ENCODE measurements at regions not wholly inside any gene's neighbourhood (a gene's known extent, or its start where the extent isn't known, plus 50 kb on each side); places are given as distances from the start of the nearest gene placed in this dataset.

DNA sequence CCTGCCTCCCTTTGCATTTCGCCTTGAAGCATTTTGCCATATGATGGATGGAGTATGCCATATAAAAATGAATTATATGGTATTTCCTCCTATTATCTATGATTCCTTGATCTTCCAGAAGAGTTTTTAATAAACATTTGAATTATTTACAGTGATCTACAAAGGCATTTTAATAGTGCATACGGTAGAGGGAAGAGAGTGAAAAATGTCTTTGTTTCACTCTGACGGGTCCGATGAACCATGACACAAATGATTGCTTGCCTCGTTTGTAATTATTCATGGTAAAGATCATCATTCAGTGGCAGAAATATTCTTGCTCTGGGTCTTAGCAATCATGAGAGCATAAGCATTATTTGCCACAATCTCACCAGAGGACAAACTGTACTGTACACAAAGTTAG, 1010.9 kb downstream of the NTRK3 start:
- DNase-seq (ENCODE audit: low read depth), result no peak

DNA sequence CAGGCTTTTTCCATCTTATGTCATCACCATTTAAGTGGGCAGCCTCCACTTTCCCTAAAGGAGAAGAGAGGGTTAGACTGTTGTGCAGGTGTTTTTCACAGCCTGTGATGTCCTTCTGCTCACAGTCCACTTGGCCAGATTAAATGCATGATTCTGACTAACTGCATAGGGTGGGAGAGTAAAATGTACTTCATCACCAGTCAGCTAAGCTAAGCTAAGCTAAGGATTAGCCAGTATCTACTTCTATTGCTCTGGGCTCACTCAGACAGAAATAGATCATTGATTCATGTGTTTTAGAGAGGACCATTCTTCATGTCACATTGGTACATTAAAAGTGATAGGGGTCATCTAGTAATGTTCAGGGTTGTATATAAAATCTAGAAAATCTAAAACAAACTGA, 1013.1 kb downstream of the NTRK3 start:
- DNase-seq (ENCODE audit: low read depth), result no peak

DNA sequence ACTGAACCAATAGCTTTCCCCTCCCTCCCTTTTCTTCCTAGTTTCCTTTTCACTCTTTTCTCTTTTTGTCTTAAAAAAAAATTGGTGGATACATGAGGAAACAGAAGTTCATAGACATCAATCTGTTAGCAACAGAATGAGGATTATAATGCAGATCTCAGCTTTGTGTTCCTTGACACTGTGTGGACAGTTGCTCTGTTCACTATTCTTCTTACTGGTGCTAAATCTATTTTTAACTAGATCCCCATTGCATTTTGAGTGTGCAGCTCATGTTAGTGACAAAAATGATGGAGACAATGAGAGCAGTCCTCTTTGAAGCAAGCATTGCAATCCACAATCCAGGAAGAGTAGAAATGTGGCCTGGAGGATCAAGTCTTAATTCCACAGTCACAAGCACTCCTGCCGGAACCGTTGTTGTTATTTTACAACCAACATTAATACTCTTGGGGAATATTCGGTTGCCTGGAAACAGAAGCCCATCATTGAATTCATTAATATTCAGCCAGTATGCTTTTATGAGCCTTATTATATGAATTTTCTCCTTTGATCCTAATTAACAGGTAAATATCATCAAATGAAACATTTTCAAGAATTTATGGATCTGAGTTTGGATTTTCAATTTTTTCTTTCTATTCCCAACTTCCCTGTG, 1016.8 kb downstream of the NTRK3 start:
- DNase-seq (ENCODE audit: low read depth), result no peak

DNA sequence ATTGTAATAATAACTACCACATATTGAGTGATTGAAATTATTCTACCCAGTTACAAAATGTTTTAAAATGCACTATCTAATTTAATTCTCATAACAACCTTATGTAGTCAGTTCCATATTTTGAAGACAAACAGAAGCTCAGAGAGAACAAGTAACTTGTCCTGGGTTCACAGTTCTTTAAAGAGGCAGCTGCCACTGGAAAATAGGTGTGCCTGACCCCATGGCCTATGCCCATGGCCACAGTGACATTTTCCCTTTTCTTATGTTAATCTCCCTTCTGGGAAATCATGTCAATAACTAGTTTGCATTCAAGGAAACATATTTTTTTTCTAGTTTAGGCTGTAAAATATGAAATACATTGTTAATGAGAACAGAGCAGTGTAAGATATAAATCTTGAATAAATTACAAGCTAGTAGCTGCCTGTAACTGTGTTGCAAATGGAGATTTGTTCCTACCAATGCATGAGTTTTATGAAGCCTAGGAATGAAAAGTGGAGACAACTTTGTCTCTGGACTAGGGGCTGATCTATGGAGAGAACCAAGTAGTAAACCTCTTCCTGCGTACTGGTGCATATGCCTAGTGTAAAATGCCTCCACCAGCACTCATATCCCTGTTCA, 1018.0 kb downstream of the NTRK3 start:
- DNase-seq (ENCODE audit: low read depth), result no peak

DNA sequence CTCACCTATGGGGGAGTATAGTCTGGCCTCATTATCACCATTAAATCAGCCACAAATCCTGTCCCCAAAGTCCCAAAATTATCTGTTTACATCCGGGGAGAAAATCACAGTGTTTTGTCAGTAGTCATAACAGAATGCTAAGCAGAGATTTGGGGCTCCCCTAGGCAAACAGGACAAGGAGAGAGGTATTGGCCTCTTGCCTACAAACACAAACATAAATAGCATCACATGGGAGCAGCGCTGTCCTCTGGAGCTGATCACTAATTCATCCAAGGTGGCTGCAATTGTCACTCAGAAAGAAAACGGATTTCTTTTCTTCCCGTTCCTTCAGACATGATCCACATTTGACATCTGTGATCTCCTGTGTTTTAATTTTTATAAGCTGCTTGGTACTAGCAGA, 1028.1 kb downstream of the NTRK3 start:
- peak; percentile 55 for DNase-seq (ENCODE audit: low read depth)

DNA sequence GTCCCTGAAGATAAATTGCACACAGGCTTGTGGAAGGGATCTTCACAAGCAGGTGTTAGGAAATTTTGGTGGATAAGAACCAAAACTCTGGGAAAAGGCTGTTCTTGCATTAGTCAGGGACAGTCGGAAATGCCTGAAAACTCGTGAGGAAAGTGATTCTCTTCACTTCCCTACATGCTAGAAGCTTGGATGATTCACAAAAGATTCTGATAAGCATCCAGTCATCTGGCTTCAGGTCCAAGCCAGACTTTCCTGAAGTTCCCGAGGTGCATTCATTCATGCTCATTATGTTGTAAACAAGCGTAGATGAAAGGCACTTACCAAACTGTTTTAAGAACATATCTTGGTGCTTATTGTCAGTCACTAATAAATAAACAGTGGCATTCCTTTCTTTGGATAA, 1028.7 kb downstream of the NTRK3 start:
- DNase-seq (ENCODE audit: low read depth), result peak; percentile 82

DNA sequence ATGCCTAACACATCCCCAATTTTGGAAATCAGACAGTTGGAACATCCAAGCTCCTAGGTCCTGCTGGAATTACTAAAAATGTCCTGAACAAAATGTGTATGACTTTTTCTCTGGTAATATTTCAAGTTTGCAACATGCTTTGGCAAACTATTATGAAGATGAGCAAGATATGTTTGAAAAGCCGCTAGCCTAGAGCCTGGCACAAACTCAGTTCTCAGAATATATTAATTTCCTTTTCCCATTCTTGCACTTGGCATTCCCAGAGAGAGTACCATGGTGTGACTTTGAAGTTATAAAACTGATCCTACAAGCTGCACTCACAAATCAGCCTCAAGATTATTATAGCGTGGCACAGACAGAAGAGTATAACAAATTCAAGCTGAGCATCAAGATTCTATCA, 1031.1 kb downstream of the NTRK3 start:
- no peak for DNase-seq (ENCODE audit: low read depth)

DNA sequence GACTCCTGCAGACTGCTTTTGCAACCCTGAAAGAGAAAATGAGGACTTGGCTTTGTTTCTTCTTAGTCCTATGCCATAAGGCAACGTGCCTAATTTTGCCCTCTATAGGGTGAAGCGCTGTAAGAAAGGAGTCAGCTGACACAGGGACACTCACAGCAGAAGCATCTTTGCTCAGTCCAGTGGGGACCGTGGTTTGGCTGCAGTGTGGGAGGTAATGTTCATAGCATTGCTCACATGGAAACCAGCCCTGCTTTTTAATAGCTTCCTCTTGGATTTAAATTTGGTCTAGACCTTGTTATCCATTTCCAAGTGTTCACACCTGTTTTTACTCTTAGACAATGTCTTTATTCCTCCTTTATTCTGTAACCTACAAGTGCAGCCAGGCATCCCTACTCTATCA, 1032.1 kb downstream of the NTRK3 start:
- peak; percentile 70 for DNase-seq (ENCODE audit: low read depth)

DNA sequence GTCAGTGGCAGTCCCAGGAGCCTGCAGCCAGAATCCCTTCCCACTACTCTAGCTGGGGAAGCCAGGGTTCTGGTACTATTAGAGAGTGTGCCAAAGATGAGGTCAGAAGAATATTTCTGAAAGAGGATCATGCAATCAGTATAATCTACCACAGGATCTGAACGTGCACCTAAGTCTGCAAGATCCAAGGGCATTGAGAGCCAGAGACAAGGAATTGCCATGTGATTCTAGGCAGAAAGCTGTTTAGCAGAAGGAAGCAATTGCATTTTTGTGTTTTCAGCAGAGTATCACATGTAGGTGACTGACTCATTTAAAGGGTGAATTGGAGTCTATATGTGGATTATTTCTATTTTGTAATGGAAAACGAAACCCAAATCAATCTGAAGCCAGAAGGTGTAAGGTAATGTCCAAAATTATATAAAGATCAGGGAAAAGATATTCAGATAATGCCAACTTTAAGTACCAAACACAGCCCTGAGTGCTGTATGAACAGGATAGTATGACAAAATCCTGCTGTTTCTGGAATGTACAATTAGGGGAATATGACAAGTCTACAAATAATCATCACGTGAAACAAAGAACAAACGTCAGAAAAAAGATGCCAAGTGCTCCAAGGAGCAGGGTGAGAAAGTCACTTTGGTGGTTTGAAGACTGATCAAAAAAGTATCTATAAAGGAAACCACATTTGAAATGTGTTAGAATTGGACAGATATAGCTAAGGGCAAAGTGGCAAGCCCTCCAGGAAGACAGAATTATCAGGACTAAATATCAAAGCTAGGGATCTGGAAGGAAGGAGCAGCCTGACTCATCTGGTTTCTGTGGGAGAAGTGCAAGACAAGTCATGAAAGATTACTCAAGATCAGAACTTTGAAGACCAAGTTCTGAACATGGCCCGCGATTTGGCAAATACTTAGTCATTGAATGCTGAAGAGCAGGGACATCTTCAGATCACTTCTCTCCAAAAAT, 1036.6 kb downstream of the NTRK3 start:
- DNase-seq (ENCODE audit: low read depth), result peak; percentile 95

DNA sequence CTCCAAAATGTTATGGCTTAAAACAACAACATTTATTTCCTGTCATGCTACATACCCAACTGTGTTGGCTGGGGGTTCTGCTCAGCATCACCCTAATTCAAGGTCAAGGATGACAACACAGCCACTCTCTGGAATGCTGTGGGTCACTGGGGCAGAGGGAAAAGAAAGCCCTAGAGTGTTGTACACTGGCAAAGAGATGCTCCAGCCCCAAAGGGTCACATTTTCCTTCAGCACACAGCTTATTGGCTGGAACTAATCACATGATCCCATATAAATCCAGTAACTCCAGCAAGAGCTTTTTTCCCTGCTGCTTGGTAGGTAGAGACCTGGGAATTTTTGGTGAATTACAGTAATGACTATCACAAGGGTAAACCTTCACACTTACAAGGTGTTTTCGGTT, 1041.4 kb downstream of the NTRK3 start:
- DNase-seq (ENCODE audit: low read depth), result peak; percentile 31

DNA sequence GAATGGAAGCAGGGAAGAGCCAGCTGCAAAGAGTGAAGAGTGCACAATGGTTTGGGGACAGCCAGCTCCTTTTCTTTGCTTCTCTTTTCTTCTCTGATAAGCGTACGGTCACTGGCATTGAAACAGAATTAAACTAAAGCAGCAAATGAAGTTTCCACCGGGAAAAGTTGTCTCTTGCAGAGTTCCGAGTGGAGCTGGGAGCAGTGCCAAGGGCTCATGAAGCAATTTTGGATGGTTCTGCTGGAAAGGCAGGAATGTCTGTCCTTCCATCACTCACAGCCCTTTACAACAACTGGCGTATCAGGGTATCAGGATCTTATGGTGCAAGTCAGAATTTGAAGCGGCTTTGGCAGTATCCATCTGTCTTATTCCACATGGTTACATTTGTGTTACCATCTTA, 1042.9 kb downstream of the NTRK3 start:
- DNase-seq (ENCODE audit: low read depth), result no peak

DNA sequence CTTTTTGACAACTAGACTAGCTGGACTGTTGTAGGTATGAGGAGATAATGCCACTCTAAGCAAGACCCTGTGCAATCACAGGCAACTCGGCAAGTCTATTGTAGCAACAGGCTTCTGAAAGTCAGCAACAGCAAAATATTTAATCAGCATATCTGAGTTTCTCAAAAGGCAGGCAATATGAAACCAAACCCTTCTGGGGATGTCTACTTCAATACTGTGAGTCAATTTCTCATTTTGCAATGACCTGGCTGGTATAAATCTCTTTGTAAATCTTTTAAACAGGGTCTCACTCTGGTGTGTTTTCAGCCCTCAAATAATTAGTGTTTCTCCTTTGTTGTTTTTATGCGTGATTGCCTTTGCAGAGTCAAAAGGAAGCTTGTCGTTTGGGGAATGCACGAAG, 1044.5 kb downstream of the NTRK3 start:
- DNase-seq (ENCODE audit: low read depth), result peak; percentile 73

DNA sequence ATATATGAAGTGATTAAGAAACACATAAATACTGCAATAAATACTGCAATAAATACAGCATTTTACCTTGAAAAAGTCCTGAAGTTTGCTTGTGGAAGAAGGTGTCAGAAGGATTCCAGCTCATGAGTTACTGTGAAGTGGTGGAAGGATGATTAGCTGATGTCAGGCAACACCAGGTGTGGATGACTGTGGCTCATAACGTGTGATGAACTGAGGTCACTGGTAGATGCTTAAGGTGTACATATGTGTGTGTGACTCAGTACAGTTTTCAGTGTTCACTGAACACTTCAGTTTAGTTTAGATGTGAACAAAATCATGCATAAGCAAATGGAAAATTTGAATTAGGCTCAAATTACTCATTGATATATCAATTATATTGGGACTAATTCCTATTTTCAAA, 1045.0 kb downstream of the NTRK3 start:
- no peak for DNase-seq (ENCODE audit: low read depth)

DNA sequence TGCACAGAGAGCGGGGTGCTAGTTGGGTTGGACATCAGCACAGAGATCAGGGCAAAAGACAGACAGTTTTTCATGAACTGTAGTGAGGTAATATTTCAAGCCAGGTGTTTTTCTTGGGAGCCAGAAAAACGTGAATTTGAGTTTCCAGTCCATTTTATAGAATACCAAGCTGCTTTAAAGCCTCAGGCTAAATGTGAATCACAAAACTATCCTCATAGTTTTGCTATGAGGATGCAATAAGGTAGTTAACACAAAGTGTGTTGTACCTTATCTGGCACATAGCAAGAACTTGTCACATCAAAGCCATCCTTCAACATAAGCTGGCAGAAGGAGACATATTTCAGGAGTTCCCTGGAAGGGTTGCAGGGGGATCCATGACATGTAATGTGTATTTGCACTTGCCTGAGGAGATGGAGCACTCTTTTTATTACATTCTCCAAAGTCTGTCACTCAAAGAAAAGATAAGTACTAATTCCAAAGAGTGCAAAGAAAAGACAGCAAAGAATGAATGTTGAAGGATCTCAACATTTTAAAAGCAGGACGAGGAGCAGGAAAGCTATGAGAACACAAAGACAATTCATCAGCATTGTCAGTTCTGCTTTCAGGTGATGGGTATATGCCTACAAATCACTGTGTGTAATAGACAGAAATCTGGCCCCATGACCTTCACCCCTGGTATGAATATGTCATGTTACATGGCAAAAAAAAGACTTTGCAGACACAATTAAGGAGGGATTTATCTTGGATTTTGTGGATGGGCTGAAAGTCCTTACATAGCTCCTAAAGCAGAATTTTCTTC, 1046.4 kb downstream of the NTRK3 start:
- DNase-seq (ENCODE audit: low read depth), result peak; percentile 76

DNA sequence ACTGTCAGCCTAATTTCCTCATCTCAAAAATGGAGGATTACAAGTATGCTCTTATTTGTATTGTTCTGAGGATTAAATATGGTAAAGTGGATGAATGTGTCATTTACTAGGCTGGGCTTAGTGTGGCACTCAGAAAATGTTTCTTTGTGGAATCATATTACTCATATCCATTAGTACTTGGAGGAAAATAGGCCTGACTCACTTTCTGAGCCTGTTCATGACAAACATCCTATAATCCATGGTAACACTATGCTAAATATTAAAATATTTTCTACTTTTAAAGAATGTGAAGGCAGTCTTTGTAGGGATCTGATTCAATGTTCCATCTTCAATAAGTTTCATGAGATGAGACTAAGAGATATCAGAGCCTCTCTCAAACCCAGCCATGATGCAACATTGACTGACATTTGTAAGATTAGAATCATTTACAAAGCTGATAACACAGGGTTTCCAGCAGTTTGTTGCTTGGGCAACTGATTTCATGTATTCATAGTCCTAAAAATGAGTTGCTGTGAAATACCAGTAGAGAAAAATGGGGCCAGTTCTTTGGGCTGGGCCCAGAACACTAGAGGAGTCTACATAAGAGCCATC, 1048.5 kb downstream of the NTRK3 start:
- peak; percentile 92 for DNase-seq (ENCODE audit: low read depth)

DNA sequence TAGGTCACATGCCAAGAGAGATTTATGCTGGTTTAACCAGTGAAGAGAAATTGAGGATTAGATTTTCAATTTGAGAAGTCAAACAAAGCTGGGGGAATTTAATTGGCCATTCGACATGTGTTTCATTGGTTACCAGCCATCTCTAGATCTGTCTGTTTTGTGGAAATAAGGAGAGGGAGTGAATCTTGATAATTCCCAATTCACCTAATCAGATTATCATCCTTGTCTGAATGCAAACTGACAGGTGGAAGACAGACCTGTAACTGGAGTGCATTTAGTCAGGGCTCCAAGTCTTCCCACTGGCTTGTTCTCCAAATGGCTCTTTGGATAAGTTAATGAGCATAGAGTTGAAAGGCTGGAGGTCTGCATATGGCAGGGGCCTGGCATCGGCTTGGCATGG, 1049.3 kb downstream of the NTRK3 start:
- DNase-seq (ENCODE audit: low read depth), result no peak

DNA sequence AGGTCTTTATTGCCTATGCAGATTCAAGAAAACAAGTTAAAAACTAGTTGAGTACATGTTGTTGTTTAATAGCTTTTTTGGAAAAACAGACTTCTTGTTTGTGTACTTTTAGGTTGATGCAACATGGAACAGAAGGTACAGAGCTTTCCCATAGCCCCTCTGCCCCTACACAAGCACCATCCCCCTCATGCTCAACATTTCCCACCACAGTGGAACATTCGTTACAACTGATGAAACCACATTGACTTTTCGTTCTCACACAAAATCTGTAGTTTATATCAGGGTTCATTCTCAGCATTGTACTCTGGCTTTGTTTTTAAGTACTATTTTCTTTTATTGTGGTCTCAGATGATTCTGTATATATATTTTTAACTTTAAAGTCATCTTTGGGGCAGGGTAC, 1054.6 kb downstream of the NTRK3 start:
- DNase-seq (ENCODE audit: low read depth), result no peak

DNA sequence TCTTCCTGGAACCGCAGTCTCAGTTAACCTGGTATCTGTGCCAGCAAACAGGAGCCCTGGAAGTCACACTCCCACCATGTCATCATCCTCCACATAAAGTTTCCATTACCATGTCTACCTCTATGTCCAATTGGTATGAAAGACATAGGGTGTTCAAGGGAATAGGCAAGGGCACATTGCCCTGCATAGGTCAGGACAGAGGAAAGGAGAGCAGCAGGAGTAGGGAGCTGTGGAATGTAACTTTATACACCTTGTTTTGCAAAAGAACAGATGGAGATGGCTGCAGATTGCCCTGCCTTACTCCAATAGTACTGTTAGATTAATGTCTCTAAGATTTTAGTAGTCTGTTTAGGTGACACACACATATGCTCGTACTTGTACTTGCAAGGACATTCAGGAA, 1056.4 kb downstream of the NTRK3 start:
- DNase-seq (ENCODE audit: low read depth), result no peak

DNA sequence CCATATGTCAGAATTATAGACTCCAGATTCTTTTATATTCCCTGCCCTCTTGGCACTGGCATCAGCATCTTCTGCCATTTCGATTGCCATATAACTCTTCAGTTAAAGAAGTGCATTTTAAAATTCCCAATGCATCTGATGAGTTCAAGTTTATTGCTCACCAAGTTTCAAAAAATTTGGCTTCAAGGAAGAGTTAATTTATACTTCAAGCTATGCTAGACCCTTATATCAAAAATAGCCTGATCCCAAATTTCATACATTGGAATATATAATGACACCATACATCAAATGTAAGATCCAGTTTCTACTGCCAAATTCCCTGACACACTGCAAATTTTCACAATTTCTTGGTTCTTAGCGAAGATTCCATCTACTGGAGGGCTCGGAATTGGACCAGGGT, 1058.6 kb downstream of the NTRK3 start:
- no peak for DNase-seq (ENCODE audit: low read depth)

DNA sequence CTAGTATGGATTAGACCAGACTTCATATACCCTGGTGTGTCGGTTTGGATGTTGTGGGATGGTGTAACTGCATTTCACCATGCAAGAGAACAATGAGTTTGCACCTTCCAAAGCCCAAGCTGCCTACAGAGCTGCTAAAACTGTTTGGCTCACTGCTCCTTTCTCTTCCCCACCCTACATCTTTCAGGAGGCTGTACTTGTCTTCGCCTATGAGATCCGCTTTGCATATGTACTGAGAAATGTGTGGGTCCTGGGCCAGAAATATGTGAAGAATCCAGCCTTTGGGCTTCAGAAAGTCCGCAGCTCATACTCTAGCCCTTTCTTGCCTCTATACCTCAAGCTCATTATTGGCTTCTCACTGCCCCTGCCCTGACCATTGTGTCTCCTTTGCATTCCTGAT, 1060.0 kb downstream of the NTRK3 start:
- no peak for DNase-seq (ENCODE audit: low read depth)

DNA sequence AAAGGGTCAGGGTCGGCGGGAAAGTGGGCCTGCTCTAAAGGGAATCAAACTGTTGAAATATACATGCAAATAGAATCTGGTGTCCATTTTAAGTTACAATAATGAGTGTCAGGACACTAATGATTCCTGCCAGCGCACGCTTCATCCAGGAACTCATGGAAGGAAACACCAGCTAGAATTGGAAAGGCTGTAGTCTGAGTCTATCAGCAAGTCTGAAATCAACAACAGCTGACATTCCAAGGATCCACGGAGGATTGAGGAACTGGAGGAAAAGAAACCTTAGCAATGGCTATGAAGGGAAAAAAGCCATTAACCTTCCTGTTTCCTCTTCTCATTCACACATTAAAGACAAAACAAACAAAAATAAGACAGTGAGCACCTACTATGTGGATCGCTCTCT, 1063.1 kb downstream of the NTRK3 start:
- DNase-seq (ENCODE audit: low read depth), result no peak

DNA sequence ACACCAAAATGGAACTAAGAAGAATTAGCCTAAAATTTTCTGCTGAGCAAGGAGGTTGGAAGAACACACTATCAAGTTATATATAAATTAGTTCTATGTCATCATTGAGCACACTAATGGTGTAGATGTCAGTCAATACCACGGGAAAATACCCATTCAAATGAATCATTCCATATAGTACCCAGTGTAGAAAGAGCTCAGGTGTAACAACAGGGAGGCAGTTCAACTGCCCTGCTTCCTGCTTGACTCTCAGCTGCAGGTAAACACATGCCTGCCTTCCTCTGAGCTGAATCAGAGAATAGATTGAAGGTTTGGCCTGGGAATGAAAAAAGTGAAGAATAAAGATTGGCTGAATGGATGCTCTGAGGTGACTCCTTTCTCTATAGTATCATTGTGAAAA, 1088.0 kb downstream of the AGBL1 start:
- DNase-seq (ENCODE audit: low read depth), result no peak

Measured in M059J (cell line).